ENCODE measurements at regions not wholly inside any gene's neighbourhood (a gene's known extent, or its start where the extent isn't known, plus 50 kb on each side); places are given as distances from the start of the nearest gene placed in this dataset.

DNA sequence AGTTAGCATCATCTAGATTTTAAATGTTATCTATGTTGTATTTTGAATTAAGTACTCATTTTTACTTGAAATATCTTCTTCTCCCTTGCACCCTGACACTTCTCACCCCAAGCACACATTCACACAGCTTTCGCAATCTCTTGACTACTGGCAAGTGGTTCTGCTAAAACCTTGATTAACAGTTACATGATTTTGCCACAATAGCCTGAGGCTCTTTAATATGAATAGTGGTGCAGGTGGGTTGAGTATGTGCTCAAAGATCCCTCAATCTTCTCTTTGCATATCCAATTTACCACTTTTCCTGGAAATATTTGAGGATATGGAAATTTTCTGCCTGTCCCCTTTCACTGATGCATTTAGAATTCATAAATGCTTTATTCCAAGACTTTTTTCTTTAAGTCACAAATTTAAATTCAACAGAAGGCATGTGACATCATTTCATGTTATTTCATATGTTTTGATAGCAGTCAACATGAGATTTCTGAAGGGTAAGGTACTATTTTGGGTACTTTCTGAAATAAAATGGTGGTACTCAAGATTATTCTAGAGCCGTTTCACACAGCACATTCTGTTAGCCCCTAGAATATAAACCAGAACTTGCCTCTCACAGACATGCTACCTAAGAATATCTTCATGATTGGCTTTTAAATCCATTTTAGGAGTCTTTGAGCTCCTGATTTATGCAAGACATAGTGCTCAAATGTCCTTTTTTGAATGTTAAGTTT, 339.7 kb downstream of the RPRM start:
- no peaks in the 10 kb centered on the region for H3K36me3 ChIP-seq
- no peaks in the 10 kb centered on the region for H3K9me3 ChIP-seq
- H3K27me3 ChIP-seq = no peaks in the 10 kb centered on the region
- 98% methylated on average over 2 of the region's 2 CpGs for WGBS
- no peak overlapping the region for H3K4me3 ChIP-seq
- peaks cover 0 to 8% (median under 1%) of the 10 kb centered on the region in 4 donors for H3K4me1 ChIP-seq
- intact Hi-C loops (cut with DNase I) = no loop called here
- no peak overlapping the region for H3K27ac ChIP-seq (replicated peaks in 1 of 4)
- TF ChIP-seq POLR2A (IDR thresholded peaks at IDR 0.05; ENCODE audit: low read depth) (no peak), EP300 (IDR thresholded peaks at IDR 0.05) (no peak), POLR2AphosphoS5 (IDR thresholded peaks at IDR 0.05) (no peak)
- TF ChIP-seq, protein P1, sequence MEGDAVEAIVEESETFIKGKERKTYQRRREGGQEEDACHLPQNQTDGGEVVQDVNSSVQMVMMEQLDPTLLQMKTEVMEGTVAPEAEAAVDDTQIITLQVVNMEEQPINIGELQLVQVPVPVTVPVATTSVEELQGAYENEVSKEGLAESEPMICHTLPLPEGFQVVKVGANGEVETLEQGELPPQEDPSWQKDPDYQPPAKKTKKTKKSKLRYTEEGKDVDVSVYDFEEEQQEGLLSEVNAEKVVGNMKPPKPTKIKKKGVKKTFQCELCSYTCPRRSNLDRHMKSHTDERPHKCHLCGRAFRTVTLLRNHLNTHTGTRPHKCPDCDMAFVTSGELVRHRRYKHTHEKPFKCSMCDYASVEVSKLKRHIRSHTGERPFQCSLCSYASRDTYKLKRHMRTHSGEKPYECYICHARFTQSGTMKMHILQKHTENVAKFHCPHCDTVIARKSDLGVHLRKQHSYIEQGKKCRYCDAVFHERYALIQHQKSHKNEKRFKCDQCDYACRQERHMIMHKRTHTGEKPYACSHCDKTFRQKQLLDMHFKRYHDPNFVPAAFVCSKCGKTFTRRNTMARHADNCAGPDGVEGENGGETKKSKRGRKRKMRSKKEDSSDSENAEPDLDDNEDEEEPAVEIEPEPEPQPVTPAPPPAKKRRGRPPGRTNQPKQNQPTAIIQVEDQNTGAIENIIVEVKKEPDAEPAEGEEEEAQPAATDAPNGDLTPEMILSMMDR (IDR thresholded peaks at IDR 0.05) = no peak
- DNase-seq (ENCODE audit: extremely low spot score) = no peak

DNA sequence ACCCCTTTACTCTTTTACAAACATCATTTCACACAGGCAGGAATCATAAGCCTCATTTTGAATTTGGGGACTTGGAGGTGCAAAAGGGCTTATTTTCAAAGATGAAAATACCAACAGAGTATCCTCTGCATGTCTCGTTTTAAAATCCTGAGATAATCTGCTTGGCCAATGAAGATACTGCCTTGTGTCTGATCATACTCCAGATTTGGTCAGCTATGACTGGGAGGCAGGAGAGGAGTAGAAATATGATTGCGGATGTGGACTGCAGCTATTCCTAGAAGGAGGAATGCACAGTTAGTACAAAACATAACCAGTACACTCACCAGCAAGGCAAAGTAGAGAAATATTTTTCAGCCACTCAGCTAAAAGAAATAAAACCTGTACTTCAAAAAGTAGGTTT, 342.3 kb downstream of the RPRM start:
- intact Hi-C loops (cut with DNase I) = no loop called here
- Histone ChIP-seq H3K4me1 (no peaks in the 10 kb centered on the region), H3K9me3 (no peaks in the 10 kb centered on the region), H3K27ac (replicated peaks in 1 of 4) (no peak overlapping the region), H3K27me3 (no peaks in the 10 kb centered on the region), H3K36me3 (no peaks in the 10 kb centered on the region), H3K4me3 (no peak overlapping the region)
- DNase-seq (ENCODE audit: extremely low spot score) = no peak
- 59% methylated on average over 2 of the region's 2 CpGs for WGBS
- TF ChIP-seq, protein P1 (IDR thresholded peaks at IDR 0.05) = no peak
- TF ChIP-seq EP300 (IDR thresholded peaks at IDR 0.05) (no peak), POLR2AphosphoS5 (IDR thresholded peaks at IDR 0.05) (no peak), POLR2A (IDR thresholded peaks at IDR 0.05; ENCODE audit: low read depth) (no peak)

DNA sequence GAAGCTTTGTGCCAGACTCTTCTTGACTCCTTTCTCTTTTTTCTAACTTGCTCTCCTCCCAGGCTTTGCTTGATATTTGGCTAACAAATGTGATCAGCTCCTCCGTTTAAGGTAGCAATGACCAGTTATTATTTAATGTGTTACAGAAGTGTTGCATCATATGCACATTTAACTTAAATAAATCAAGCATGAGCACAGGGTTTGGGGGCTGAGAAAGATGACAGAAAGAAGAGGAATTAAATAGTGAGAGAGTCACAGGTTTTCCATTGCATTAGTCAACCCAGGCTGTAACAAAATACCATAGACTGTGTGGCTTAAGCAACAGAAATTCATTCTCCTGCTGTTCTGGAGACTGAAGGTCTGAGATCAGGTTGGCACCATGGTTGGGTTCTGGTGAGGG, 343.8 kb downstream of the RPRM start:
- Histone ChIP-seq H3K27me3 (no peaks in the 10 kb centered on the region), H3K9me3 (no peaks in the 10 kb centered on the region), H3K4me1 (no peaks in the 10 kb centered on the region), H3K27ac (replicated peaks in 1 of 4) (no peak overlapping the region), H3K4me3 (no peak overlapping the region), H3K36me3 (no peaks in the 10 kb centered on the region)
- TF ChIP-seq, protein P1 (IDR thresholded peaks at IDR 0.05) = no peak
- TF ChIP-seq POLR2AphosphoS5 (IDR thresholded peaks at IDR 0.05) (no peak), EP300 (IDR thresholded peaks at IDR 0.05) (no peak), POLR2A (IDR thresholded peaks at IDR 0.05; ENCODE audit: low read depth) (no peak)
- intact Hi-C loops (cut with DNase I) = no loop called here
- WGBS = 33% methylated on average over 1 of the region's 1 CpG
- no peak for DNase-seq (ENCODE audit: extremely low spot score)

DNA sequence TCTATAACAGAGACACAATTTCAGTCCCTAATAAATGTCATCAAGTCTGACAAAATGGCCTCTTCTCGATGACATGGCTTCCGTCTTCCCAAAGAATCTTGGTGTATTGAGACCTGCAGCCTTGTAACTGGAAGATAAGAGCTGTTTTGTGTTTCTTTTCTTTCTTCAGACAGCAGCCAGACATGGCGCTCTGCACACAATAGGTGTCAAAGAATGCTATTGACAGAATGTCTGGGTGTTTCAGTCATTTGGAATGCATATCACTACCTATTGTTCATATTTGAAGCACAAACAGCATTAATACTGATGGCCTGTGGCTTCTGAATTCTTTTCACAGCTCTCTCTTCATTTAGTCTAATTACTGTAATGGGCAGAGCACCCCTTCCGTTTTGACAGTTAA, 344.8 kb downstream of the RPRM start:
- Histone ChIP-seq H3K4me3 (no peak overlapping the region), H3K9me3 (no peaks in the 10 kb centered on the region), H3K4me1 (no peaks in the 10 kb centered on the region), H3K36me3 (no peaks in the 10 kb centered on the region), H3K27me3 (no peaks in the 10 kb centered on the region), H3K27ac (replicated peaks in 1 of 4) (no peak overlapping the region)
- TF ChIP-seq, protein P1 (IDR thresholded peaks at IDR 0.05) = no peak
- TF ChIP-seq POLR2AphosphoS5 (IDR thresholded peaks at IDR 0.05) (no peak), POLR2A (IDR thresholded peaks at IDR 0.05; ENCODE audit: low read depth) (no peak), EP300 (IDR thresholded peaks at IDR 0.05) (no peak)
- no peak for DNase-seq (ENCODE audit: extremely low spot score)
- intact Hi-C loops (cut with DNase I) = no loop called here
- 90% methylated on average over 4 of the region's 4 CpGs for WGBS

DNA sequence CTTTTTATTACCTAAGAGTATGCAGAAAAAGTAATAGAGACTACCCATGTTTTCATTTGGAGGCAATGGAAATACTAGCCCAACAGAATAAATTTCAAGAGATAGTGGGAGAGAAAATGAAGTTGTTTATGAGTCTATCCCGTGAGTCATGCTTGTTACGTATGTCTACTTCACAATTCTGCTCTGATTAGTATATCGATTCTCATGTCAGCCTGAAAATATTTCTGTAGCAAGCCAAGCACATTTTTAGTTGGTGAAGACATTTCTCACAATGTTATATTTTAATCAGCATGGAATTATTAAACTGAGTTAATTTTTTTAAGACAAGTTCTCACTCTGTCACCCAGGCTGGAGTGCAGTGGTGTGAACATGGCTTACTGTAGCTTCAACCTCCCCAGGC, 346.1 kb downstream of the RPRM start:
- H3K36me3 ChIP-seq = no peaks in the 10 kb centered on the region
- H3K27me3 ChIP-seq = no peaks in the 10 kb centered on the region
- H3K9me3 ChIP-seq = no peaks in the 10 kb centered on the region
- H3K4me3 ChIP-seq = no peak overlapping the region
- no peak overlapping the region for H3K27ac ChIP-seq (replicated peaks in 1 of 4)
- TF ChIP-seq POLR2AphosphoS5 (IDR thresholded peaks at IDR 0.05) (no peak), POLR2A (IDR thresholded peaks at IDR 0.05; ENCODE audit: low read depth) (no peak), EP300 (IDR thresholded peaks at IDR 0.05) (no peak)
- TF ChIP-seq, protein P1 (IDR thresholded peaks at IDR 0.05) = no peak
- no peaks in the 10 kb centered on the region for H3K4me1 ChIP-seq
- DNase-seq (ENCODE audit: extremely low spot score) = no peak
- intact Hi-C loops (cut with DNase I) = no loop called here
- 73% methylated on average over 3 of the region's 3 CpGs for WGBS
